ENCODE measurements at regions not wholly inside any gene's neighbourhood (a gene's known extent, or its start where the extent isn't known, plus 50 kb on each side); places are given as distances from the start of the nearest gene placed in this dataset.

GRCh38 chr11:134471087-134471715, 59.2 kb upstream of the B3GAT1 start:
- DNase-seq (ENCODE audit: low read depth in 4 of 4, low spot score in 1 of 4): no peak

GRCh38 chr11:134470238-134470637, 58.2 kb upstream of the B3GAT1 start:
- no peak for DNase-seq (ENCODE audit: low read depth in 4 of 4, low spot score in 1 of 4)

- DNase-seq (ENCODE audit: low read depth in 4 of 4, low spot score in 1 of 4): no peak
Observed at GRCh38 chr11:134469627-134470026, 57.6 kb upstream of the B3GAT1 start.

GRCh38 chr11:134468796-134469195, 56.8 kb upstream of the B3GAT1 start:
- DNase-seq (ENCODE audit: low read depth in 4 of 4, low spot score in 1 of 4): no peak

- no peak for DNase-seq (ENCODE audit: low read depth in 4 of 4, low spot score in 1 of 4)
Observed at GRCh38 chr11:134468081-134468668, 56.1 kb upstream of the B3GAT1 start.

- DNase-seq (ENCODE audit: low read depth in 4 of 4, low spot score in 1 of 4): no peak
Observed at GRCh38 chr11:134466610-134467567, 54.8 kb upstream of the B3GAT1 start.

- DNase-seq (ENCODE audit: low read depth in 4 of 4, low spot score in 1 of 4): no peak
Observed at GRCh38 chr11:134466156-134466555, 54.1 kb upstream of the B3GAT1 start.

- no peak for DNase-seq (ENCODE audit: low read depth in 4 of 4, low spot score in 1 of 4)
Observed at GRCh38 chr11:134464981-134465730, 53.1 kb upstream of the B3GAT1 start.

GRCh38 chr11:134464196-134464595, 52.2 kb upstream of the B3GAT1 start:
- DNase-seq (ENCODE audit: low read depth in 4 of 4, low spot score in 1 of 4): no peak

GRCh38 chr11:134463716-134464115, 51.7 kb upstream of the B3GAT1 start:
- DNase-seq (ENCODE audit: low read depth in 4 of 4, low spot score in 1 of 4): no peak

Data from stimulated activated CD4-positive, alpha-beta T cell treated with anti-CD3 and anti-CD28 coated beads, Interleukin-1b, Interleukin-23, amount 100 ng/mL, for 24 hours (primary cell).